Left renal cortex interstitium (tissue), 4 donors: ENCODE measurements at regions not wholly inside any gene's neighbourhood (a gene's known extent, or its start where the extent isn't known, plus 50 kb on each side); places are given as distances from the start of the nearest gene placed in this dataset.

Source experiments
- DNase-seq, 4 donors: peaks; one replicate each; pipeline ENCODE4 v3.0.0-alpha.2; 2013; ENCODE audit warnings: low read depth in 4 of 4, low spot score in 2 of 4, missing footprints in 1 of 4

- DNase-seq, result no peak
Measured at GRCh38 chr3:74564560-74564959, 49.9 kb downstream of the CNTN3 start.

- no peak for DNase-seq
Measured at GRCh38 chr3:74562558-74563269, 51.7 kb downstream of the CNTN3 start.

GRCh38 chr3:74561881-74562280 lies 52.6 kb downstream of the CNTN3 start:
- DNase-seq, result no peak

GRCh38 chr3:74559261-74559660 lies 55.2 kb downstream of the CNTN3 start:
- DNase-seq, result no peak

GRCh38 chr3:74550686-74551085 lies 63.8 kb downstream of the CNTN3 start:
- DNase-seq, result no peak

GRCh38 chr3:74546426-74546825 lies 68.0 kb downstream of the CNTN3 start:
- DNase-seq, result no peak

- DNase-seq, result no peak
Measured at GRCh38 chr3:74542441-74542840, 72.0 kb downstream of the CNTN3 start.

GRCh38 chr3:74539876-74540275 lies 74.6 kb downstream of the CNTN3 start:
- DNase-seq, result peak in 1 of 4 donors; percentile 1

GRCh38 chr3:74538669-74539068 lies 75.8 kb downstream of the CNTN3 start:
- DNase-seq, result no peak

- no peak for DNase-seq
Measured at GRCh38 chr3:74537857-74538256, 76.6 kb downstream of the CNTN3 start.

GRCh38 chr3:74537164-74537563 lies 77.3 kb downstream of the CNTN3 start:
- no peak for DNase-seq

GRCh38 chr3:74535281-74535680 lies 79.2 kb downstream of the CNTN3 start:
- DNase-seq, result no peak

- no peak for DNase-seq
Measured at GRCh38 chr3:74534611-74535010, 79.8 kb downstream of the CNTN3 start.

- DNase-seq, result no peak
Measured at GRCh38 chr3:74532446-74532845, 82.0 kb downstream of the CNTN3 start.

GRCh38 chr3:74531491-74531890 lies 83.0 kb downstream of the CNTN3 start:
- no peak for DNase-seq

- DNase-seq, result no peak
Measured at GRCh38 chr3:74529145-74529544, 85.3 kb downstream of the CNTN3 start.

- no peak for DNase-seq
Measured at GRCh38 chr3:74527566-74527965, 86.9 kb downstream of the CNTN3 start.

- DNase-seq, result no peak
Measured at GRCh38 chr3:74523811-74524210, 90.6 kb downstream of the CNTN3 start.

- no peak for DNase-seq
Measured at GRCh38 chr3:74520895-74521294, 93.6 kb downstream of the CNTN3 start.

GRCh38 chr3:74518610-74519009 lies 95.8 kb downstream of the CNTN3 start:
- DNase-seq, result no peak

- no peak for DNase-seq
Measured at GRCh38 chr3:74516019-74516418, 98.4 kb downstream of the CNTN3 start.

- DNase-seq, result no peak
Measured at GRCh38 chr3:74515451-74515850, 99.0 kb downstream of the CNTN3 start.

- no peak for DNase-seq
Measured at GRCh38 chr3:74511078-74511477, 103.4 kb downstream of the CNTN3 start.
